ENCODE measurements at regions not wholly inside any gene's neighbourhood (a gene's known extent, or its start where the extent isn't known, plus 50 kb on each side); places are given as distances from the start of the nearest gene placed in this dataset.
A peak's percentile ranks its signal among the peaks of the same experiment; 100 is the strongest.

DNA sequence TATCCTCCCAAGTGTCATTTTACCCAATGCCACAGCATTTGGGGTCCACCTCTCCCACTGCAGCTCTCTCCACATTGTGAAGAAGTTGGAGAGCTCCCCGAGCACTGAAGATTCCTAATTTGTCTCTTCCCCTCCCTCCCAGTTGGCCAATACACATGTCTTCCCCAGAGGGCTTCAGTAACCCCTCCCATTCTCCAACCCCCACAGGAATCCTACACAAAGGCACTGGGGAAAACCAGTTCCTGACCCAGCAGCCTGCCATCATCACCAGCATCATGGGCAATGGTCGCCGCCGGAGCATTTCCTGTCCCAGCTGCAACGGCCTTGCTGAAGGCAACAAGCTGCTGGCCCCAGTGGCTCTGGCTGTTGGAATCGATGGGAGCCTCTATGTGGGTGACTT is 87.3 kb upstream of the WWC1 start:
- DNase-seq: no peak

DNA sequence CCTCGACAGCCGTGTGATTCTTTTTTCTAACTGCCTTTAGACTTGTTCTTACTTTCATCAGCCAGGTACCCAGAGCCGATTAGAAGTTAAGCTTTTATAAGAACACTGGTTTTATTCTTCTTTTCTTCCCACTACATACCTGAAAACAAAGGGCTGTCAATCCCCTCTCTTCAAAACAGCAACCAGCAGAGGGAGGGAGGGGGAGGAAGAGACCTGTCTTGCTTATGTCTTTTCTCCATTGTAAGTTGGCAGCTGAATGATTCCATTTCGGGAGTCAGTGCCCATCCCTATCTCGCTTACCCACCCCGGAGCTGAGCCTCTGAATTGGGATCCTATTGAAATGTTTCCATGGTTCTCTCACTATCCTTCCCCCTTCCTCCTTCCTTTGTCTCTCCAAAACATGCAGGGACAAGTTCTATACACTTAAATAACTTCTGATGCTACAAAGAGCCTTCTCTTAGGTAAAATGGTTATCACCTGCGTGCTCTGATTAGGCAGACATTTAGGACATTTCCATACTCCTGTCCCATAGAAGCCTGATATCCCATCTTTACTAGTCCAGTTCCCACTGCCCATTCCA is 83.9 kb upstream of the WWC1 start:
- no peak for DNase-seq

DNA sequence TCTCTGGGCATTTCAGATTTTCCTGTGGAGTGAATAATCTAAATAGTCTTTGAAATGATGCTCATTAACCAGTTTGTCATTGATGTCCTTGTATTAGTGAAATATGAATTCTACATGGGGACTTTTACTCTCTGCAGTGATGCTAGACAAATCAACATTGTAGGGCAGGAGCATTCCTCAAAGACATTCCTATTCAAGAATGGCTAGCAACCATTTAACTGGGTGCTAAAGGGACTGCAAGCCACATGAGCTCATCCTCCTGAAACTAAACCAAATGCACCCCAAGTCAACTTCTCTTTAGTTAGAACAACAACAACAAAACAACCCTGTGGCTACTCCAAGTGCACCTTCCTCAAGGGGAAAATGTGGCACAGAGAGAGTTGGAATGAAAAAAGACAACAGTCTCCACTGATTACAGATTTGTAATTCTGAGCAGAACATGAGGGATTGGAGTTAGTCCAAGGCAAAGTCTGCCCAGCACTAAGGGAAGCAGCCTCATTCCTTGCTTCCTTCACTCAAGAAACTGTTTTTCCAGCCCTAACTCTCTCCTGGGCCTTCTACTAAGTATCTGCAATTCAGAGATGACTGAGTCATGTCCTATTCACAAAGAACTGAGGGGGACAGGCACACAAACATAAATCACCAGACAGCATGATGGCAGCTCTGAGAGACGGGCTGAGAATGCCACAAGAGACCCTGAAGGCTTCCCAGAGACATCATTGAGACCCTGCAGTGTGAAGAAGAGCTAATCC is 82.0 kb upstream of the WWC1 start:
- DNase-seq: no peak

DNA sequence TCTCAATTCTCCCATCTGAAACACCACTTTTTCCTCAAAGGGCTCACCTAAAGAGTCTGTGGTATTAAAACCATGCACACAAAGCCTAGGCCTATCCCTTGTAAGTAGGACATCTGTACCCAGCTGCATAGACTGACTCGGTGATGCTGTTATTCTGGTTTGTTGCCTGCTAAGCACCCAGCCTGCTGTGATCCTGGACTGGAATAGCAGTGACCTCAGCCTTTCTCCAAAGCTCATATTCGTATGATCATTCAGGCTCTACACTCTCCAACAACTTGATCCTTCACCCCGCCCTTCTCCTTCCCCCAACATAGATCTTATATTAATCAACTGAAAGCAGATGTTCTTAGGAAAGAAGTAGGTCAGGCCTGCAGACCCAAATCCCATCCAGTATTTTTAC is 81.4 kb upstream of the WWC1 start:
- DNase-seq: no peak

DNA sequence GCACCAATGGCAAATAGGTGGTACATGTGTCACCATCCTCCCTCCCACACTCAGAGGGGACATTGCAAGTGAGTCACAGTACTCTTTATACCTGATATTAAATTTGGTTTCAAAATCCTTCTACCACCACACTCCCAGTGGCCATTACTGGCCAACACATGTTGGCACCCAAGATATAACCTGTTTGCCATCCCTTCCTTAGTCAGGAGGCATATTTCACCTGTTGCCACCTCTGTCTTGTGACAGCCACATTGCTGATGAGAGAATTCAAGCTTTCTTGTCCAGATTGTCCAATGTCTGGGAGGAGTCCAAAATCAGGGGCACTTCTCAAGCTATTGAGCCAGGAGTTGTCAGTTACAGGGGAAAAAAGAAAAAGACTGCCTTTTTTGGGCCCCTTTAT is 80.2 kb upstream of the WWC1 start:
- no peak for DNase-seq

DNA sequence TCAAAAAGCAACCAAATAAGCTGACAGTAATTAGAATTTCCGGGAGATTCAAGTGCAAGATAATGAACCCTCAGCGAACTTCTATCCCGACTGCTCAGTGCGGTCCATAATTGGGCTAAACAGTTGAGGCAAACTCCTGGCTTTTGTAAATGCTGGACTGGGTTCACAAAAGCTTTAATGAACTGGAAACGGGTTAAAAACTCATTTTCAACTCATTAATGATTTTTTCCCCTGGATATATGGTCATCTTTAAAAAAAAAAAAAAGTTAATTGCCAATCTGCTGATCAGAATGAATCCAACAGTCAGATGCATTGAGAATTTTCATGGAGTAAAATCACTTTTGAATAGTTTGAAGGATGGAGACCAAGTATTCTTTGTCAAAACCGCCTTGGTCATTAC is 79.5 kb upstream of the WWC1 start:
- DNase-seq: no peak

DNA sequence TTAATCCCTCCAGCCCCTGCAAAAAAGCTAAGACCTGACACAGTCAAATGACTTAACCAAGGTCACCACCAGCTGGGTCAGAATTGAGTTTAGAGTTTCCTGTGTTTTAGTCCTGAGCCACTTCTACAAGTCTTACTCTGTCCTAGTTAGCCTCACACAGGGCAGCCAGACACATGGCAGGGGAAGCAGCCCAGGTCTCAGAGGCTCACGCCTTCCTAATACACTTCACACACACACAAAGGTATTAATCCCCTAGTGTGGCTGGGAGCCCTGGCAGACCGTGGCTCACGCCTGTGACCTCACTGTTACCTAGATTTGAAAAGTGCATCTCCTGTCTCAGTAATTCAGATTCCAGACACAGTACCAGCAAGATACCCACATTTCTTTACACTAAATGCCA is 77.4 kb upstream of the WWC1 start:
- DNase-seq: no peak

DNA sequence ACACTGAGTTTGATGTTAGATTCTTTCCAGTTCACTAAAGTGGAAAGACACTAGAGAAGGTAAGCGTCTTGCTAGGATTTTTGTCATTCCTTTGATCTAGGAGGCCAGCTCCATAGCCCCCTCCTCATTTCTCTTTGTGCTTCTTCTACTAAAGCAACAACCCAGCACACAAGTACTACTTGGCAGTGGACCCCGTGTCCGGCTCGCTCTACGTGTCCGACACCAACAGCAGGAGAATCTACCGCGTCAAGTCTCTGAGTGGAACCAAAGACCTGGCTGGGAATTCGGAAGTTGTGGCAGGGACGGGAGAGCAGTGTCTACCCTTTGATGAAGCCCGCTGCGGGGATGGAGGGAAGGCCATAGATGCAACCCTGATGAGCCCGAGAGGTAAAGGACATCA is 76.6 kb upstream of the WWC1 start:
- no peak for DNase-seq

DNA sequence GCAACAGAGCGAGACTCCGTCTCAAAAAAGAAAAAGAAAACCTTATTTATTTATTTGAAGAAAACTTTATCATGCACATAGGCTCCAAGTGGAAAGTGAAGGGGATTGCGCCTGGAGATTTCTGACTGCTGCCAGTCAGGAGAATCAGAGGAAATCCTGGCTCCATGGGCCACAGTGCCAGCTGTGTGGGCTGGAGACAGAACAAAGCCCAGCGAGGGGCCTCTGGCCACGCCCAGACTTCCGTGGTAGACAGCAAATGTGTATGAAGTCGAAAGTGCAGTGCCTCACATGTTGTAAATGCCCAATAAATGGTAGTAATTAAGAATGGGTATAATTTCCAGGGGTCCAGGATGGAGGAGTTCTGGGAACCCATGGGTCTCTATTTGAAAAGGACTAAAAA is 75.8 kb upstream of the WWC1 start:
- no peak for DNase-seq

DNA sequence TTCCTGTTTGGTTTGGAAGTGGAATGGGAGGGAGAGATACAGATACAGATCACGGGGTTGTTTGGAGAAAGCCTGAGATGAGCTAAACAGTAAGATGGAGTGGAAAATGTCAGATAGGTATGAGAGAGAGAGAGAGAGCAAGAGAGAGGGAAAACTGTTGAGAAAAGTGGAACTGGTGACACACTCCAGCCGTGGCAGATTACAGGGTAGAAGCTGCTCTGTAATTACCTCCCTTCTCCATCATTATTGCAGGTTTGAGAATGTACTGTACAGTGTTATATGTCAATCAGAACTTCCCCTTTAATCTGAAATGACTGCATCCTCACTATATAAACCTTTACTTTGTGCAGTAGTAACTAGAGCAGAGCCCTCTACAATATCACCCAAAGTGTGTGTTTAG is 74.5 kb upstream of the WWC1 start:
- no peak for DNase-seq

DNA sequence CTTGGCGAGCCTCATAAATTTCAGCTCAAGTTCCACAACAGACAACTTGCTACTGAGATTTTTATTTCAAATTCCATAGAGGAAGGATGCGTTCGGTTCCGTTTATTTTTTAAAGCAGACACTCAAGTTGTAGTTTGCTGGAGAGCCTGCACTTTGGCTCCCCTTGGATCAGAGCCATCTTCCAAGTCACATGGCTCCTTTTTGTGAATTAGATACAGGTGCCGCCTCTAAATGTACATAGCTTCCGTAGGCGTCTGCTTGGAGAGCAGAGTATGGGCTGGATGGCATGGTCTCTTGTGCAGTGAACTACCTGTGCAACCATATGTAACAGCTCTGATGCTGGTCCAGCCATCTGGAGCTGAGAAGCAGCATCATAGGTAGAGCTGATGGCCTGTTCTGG is 73.9 kb upstream of the WWC1 start:
- DNase-seq: no peak

DNA sequence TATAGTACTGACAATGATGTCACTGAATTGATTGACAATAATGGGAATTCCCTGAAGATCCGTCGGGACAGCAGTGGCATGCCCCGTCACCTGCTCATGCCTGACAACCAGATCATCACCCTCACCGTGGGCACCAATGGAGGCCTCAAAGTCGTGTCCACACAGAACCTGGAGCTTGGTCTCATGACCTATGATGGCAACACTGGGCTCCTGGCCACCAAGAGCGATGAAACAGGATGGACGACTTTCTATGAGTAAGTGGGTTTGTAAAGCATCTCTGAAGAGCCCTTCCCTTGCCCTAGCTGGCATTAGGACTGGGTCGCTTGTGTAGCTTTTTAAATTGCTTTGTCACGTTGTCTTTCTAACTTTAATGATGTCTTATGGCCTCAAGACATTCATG is 72.7 kb upstream of the WWC1 start:
- no peak for DNase-seq

DNA sequence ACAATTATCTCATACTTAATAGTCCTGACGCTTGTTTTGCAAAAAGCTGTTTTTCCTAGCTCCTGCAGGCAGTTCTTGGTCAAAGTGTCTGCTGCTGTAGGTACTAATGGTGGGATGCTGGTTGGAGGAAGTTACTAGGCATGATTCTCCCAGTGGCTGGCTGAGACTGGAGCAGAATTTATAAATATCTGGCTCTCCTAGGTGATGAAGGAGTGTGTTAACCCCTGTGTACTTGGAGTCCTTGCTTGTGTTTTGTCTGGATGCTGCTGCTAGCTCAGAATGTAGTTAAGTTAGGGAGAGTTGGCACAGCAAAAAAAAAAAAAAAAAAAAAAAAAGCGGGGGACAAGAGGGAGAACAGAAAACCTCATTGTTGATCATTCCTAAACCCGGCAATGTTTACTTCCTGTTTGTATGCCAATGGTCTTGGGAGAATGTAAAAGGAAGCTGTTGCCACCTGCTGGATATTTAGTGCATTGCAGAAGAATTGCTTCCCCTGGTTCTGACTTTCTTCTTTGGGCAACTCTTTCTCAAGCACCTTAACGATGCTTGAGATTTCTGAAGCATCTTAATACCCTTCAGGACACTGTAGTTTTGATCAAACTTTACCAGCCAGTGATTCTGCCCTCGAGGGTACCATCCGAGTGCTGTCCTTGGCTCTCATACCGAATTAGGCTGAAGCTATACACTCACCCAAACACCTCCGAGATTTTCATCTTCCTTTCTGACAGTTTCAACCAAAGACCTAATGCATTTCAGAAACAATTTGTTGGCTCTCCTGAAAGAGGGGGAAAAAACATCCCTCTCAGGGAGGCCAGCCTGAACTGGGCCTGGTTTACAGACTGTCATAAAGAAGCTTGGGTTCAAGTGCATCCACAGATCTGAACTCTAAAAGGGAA is 71.7 kb upstream of the WWC1 start:
- no peak for DNase-seq

DNA sequence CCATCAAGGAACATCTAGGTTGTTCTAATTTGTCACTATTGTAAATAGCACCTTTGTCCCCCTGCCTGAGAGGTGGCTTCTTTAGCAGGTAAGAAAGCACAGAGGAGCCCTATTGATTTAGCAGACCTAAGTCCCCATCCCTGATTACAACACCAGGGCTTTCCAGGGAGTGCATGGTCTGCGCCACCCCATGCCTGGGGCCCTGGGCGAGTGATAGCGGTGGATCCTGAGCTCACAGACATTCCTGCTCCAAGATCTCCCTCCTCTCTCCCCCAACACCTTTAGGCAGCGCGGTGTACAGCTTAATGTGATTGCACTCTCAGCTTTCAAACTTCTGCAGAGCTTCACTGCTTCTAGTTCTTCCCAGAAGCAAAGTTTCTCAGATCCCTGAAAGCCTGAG is 67.4 kb upstream of the WWC1 start:
- DNase-seq: no peak

DNA sequence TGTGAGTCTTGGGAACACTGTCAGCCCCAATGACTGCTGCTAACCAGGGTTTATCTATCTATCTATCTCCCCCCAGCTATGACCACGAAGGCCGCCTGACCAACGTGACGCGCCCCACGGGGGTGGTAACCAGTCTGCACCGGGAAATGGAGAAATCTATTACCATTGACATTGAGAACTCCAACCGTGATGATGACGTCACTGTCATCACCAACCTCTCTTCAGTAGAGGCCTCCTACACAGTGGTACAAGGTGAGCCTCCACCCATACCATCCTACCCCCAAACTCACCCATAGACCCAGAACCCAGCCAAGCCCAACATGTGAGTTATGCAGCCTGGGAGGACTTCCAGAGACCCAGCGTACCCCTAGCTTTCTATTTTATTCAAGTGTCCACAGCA is 65.4 kb upstream of the WWC1 start:
- DNase-seq: no peak

DNA sequence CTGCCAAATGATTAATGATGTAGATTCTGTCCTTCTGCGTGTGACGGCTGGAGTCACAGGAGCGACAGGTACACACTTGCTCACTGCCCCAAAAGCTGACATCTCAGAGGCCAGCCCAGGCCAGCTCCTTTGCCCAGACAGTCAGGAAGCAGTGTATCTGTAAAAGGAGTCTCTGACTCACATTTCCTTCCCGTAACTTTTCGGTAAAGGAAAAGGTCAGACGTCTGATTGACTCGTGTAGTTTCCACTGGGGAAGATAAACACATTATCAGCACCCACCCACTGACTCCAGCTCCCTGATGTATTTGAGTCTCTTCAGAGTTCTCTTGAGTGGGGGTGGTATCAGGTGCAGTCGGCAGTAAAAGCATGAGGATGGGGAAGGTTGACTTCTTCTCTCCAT is 64.4 kb upstream of the WWC1 start:
- peak; percentile 62 for DNase-seq

DNA sequence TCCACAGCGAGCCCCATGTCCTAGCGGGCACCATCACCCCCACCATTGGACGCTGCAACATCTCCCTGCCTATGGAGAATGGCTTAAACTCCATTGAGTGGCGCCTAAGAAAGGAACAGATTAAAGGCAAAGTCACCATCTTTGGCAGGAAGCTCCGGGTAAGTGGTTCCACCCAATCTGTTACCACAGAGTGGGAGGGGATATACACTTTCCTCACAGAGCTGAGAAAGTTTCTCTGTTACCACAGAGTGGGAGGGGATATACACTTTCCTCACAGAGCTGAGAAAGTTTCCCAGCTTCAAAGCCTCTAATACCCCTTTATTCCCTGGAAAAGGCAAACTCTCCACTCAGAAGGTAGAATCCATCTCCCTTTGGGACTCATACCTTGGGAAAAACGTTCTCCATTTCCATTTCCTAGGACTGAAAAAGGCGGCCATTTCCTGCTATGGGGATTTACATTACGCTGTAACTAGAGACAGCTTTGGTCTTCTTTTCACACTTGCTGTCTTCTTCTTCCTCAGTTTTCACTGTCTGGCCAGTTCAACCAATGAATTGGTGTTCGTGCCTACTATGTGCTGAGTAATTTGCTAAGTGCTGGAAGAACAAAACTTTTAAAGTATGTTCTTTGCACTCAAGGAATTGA is 63.4 kb upstream of the WWC1 start:
- DNase-seq: peak; percentile 64

DNA sequence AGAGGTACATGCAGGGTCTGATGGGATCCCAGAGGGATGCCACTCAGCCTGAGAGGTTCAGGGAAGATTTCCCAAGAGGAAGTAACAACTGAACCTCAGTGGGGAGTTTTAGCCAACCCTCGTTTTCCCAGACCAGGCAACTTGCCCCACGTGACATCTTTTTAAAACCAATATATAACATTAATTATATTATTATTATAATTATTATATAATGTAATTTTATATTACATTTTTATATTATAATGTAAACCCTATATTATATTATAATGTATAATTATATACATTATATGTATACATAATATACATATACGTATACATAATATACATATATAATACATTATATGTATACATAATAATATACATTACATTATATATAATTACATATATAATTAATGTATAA is 62.8 kb upstream of the WWC1 start:
- DNase-seq: no peak

DNA sequence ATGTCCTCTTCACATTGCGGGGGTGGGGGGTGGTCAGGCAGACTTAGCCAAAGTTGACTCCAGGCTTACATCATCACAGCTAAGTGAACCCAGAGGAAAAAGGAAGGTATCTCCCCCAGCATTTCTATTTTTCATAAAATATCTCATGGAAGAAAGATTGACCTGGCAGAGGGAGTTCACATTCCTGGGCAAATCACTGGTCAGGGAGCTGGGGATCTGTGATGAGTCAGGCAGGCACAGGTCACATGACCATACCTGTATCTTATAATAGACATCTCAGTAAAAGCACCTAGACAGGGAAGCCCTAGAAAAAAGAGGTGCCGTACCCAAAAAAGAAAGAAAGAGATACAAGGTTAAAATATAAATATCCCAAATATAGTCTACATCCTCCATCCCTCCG is 57.3 kb upstream of the WWC1 start:
- DNase-seq: no peak

DNA sequence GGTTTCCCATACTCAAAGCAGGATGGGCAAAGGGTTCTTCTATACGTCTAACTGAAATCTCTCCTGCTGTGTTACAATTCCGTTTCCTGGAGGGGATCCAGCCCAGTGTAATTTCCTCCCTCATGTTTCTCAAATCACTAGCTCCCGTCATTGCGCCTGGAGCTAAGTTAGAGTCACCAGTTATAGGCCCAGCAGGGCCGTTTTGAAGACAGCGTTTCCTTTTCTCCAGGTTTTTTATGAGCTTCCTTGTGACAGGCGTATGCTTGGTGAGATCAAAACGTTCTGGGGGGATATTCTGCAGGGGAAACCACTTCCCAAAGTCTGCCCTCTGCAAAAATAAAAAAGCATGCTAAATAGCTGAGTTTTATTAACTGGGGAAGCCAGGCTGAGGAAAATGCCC is 53.0 kb upstream of the WWC1 start:
- no peak for DNase-seq

DNA sequence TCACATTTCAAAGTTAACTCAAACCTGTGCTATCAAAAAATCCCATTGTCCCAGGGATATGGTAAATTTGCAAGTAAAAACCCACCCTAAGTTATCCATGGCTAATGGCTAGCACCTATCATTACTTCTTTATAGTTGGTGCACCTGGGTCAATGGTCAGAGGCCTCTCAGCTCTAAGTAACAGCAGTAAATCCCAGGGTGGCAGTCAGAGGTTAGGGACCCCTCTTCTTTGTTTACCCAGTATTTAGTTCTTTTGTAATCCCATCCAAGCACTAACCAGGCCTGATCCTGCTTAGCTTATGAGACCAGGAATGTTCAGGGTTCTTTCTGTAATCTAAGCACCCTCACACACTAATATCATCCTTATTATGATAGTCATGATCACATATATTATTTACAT is 52.1 kb upstream of the WWC1 start:
- no peak for DNase-seq
